A673 (cell line): ENCODE measurements at regions not wholly inside any gene's neighbourhood (a gene's known extent, or its start where the extent isn't known, plus 50 kb on each side); places are given as distances from the start of the nearest gene placed in this dataset.

ENCODE experiments used
- BruUV-seq: library from RNA; stranded (reverse); fragments of 400-500 nt; replicated peaks from 2 replicates; lab custom pipeline; 2021; lab: Mats Ljungman, UMichigan
- CTCF ChIA-PET: fragments of 300-600 bp; sonication (Branson Sonifier 250); formaldehyde crosslinking; loops from one replicate; lab custom pipeline; 2022; ENCODE audit warnings: antibody characterized with exemption; lab: Charles Lee
- POLR2A ChIA-PET: fragments of 300-600 bp; sonication (Branson Sonifier 250); formaldehyde crosslinking; loops from one replicate; lab custom pipeline; 2022; ENCODE audit warnings: antibody characterized with exemption; ENCODE audit not compliant: low non-redundant PET; lab: Charles Lee
- DNase-seq: peaks from one replicate; pipeline ENCODE4 v3.0.0-alpha.2; 2015; ENCODE audit warnings: low spot score
- H3K27ac ChIP-seq: fragments of 200-600 bp; sonication (generic); 2 replicates; pipeline ENCODE4 v1.5.1; 2016; ENCODE audit warnings: mixed run types, low read depth, mild to moderate bottlenecking, mixed read lengths, antibody characterized with exemption, low read length; ENCODE audit not compliant: poor library complexity, severe bottlenecking
- H3K27me3 ChIP-seq: fragments of 200-600 bp; sonication (generic); replicated peaks from 2 replicates; pipeline ENCODE4 v1.6.1; 2017; ENCODE audit warnings: mixed run types, low read depth, mild to moderate bottlenecking, mixed read lengths, antibody characterized with exemption, low read length; ENCODE audit not compliant: insufficient read depth, poor library complexity
- H3K36me3 ChIP-seq: fragments of 200-600 bp; sonication (generic); 2 replicates; pipeline ENCODE4 v1.6.1; 2016; ENCODE audit warnings: mixed run types, mild to moderate bottlenecking, mixed read lengths, antibody characterized with exemption, low read length; ENCODE audit not compliant: insufficient read depth, poor library complexity, severe bottlenecking
- H3K4me1 ChIP-seq: fragments of 200-600 bp; sonication (generic); 2 replicates; pipeline ENCODE4 v1.6.1; 2017; ENCODE audit warnings: mixed run types, mild to moderate bottlenecking, mixed read lengths, antibody characterized with exemption, low read length; ENCODE audit not compliant: insufficient read depth, poor library complexity, severe bottlenecking
- H3K4me3 ChIP-seq: fragments of 200-600 bp; sonication (generic); 2 replicates; pipeline ENCODE4 v1.5.1; 2016; ENCODE audit warnings: low read depth, mixed run types, mild to moderate bottlenecking, mixed read lengths, low read length; ENCODE audit not compliant: poor library complexity, severe bottlenecking
- H3K9me3 ChIP-seq: fragments of 200-600 bp; sonication (generic); 2 replicates; pipeline ENCODE4 v1.6.1; 2016; ENCODE audit warnings: mixed run types, low read depth, mild to moderate bottlenecking, mixed read lengths, antibody characterized with exemption, low read length; ENCODE audit not compliant: poor library complexity, severe bottlenecking
- CTCF ChIP-seq: fragments of 300-800, 200-600 bp; sonication (generic); conservative IDR thresholded peaks from 2 replicates; pipeline ENCODE4 v1.5.1; 2017; ENCODE audit warnings: low read depth, mild to moderate bottlenecking, antibody characterized with exemption, low read length, moderate library complexity, mixed read lengths
- EZH2 ChIP-seq: fragments of 200-600 bp; sonication (generic); IDR thresholded peaks from 2 replicates; pipeline ENCODE4 v1.6.1; 2017; ENCODE audit warnings: borderline replicate concordance, low read depth, mild to moderate bottlenecking, mixed read lengths, antibody characterized with exemption, low read length; ENCODE audit not compliant: poor library complexity, severe bottlenecking
- intact Hi-C: fragments of 100-400 bp; cut with micrococcal nuclease; formaldehyde crosslinking; loops from one replicate; pipeline ENCODE4 v1.10.0; 2022; ENCODE audit not compliant: unreplicated experiment

GRCh38 chr1:213613549-213613948, 374.2 kb upstream of the PROX1 start:
- no peak overlapping the region for H3K4me3 ChIP-seq
- TF ChIP-seq CTCF (no peak), EZH2 (no peak)
- H3K36me3 ChIP-seq = no peaks in the 10 kb centered on the region
- H3K27ac ChIP-seq = no peak overlapping the region
- H3K9me3 ChIP-seq = no peaks in the 10 kb centered on the region
- BruUV-seq = no TSS peak
- DNase-seq = no peak
- CTCF ChIA-PET = no interaction called here
- intact Hi-C loops = no loop called here
- POLR2A ChIA-PET = no interaction called here
- H3K27me3 ChIP-seq = peaks cover 69% of the 10 kb centered on the region
- H3K4me1 ChIP-seq = no peaks in the 10 kb centered on the region

GRCh38 chr1:213615226-213615916, 372.4 kb upstream of the PROX1 start:
- POLR2A ChIA-PET = no interaction called here
- intact Hi-C loops = no loop called here
- H3K27ac ChIP-seq = no peak overlapping the region
- no peaks in the 10 kb centered on the region for H3K9me3 ChIP-seq
- DNase-seq = no peak
- no peaks in the 10 kb centered on the region for H3K36me3 ChIP-seq
- TF ChIP-seq CTCF (no peak), EZH2 (no peak)
- H3K27me3 ChIP-seq = peaks cover 58% of the 10 kb centered on the region
- no peak overlapping the region for H3K4me3 ChIP-seq
- H3K4me1 ChIP-seq = no peaks in the 10 kb centered on the region
- CTCF ChIA-PET = no interaction called here
- BruUV-seq = no TSS peak

- BruUV-seq = no TSS peak
- no peak for DNase-seq
- POLR2A ChIA-PET = no interaction called here
- Histone ChIP-seq H3K9me3 (no peaks in the 10 kb centered on the region), H3K4me1 (no peaks in the 10 kb centered on the region), H3K27ac (no peak overlapping the region), H3K4me3 (no peak overlapping the region), H3K27me3 (peaks cover 45% of the 10 kb centered on the region), H3K36me3 (no peaks in the 10 kb centered on the region)
- no peak for TF ChIP-seq EZH2
- TF ChIP-seq CTCF = no peak
- CTCF ChIA-PET = no interaction called here
- intact Hi-C loops = no loop called here
Observed at GRCh38 chr1:213617133-213617532, 370.6 kb upstream of the PROX1 start.
